Testis (tissue), 2 donors: ENCODE measurements at regions not wholly inside any gene's neighbourhood (a gene's known extent, or its start where the extent isn't known, plus 50 kb on each side); places are given as distances from the start of the nearest gene placed in this dataset.

Experiments
- POLR2A ChIP-seq: fragments of 450-650 bp; IDR thresholded peaks from one replicate; pipeline ENCODE4 v1.6.1; 2017; ENCODE audit warnings: antibody characterized with exemption, mild to moderate bottlenecking, moderate library complexity
- TF ChIP-seq, protein P1 (sequence below), 3 experiments: fragments of 450-650 bp in 2 of 3; fragments of 200-600 bp in 1 of 3; sonication (generic) in 1 of 3; IDR thresholded peaks; one replicate each; pipeline ENCODE4 v1.5.1; 2016 to 2019; ENCODE audit warnings: antibody characterized with exemption in 3 of 3, mild to moderate bottlenecking in 2 of 3, moderate library complexity in 1 of 3

DNA sequence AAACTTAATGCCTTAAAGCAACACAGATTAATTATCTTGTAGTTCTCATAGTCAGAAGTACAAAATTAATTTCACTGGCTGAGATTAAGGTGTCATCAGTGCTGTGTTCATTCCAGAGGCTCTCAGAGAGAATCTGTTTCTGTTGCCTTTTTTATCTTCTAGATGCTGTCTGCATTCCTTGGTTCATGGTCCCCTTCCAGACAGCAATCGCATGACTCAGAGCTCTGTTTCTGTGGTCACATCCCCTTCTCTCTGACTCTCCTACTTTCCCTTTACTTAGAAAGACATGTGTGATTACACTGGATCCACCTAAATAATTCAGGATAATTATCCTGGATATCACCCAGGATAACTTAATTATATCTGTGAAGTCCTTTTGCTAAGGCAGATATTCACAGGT lies 148.6 kb downstream of the MAIP1 start:
- TF ChIP-seq, protein P1, sequence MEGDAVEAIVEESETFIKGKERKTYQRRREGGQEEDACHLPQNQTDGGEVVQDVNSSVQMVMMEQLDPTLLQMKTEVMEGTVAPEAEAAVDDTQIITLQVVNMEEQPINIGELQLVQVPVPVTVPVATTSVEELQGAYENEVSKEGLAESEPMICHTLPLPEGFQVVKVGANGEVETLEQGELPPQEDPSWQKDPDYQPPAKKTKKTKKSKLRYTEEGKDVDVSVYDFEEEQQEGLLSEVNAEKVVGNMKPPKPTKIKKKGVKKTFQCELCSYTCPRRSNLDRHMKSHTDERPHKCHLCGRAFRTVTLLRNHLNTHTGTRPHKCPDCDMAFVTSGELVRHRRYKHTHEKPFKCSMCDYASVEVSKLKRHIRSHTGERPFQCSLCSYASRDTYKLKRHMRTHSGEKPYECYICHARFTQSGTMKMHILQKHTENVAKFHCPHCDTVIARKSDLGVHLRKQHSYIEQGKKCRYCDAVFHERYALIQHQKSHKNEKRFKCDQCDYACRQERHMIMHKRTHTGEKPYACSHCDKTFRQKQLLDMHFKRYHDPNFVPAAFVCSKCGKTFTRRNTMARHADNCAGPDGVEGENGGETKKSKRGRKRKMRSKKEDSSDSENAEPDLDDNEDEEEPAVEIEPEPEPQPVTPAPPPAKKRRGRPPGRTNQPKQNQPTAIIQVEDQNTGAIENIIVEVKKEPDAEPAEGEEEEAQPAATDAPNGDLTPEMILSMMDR (IDR thresholded peaks at IDR 0.05) = no peak
- no peak for TF ChIP-seq POLR2A
